GM21528 (cell line): ENCODE measurements at regions not wholly inside any gene's neighbourhood (a gene's known extent, or its start where the extent isn't known, plus 50 kb on each side); places are given as distances from the start of the nearest gene placed in this dataset.

Experiments
- ATAC-seq: cut with Tn5 transposase; IDR thresholded peaks from one replicate; pipeline ENCODE4 v1.9.1; 2021; ENCODE audit warnings: mild to moderate bottlenecking, moderate library complexity; ENCODE audit not compliant: unreplicated experiment, low FRiP score

- no peak for ATAC-seq
Observed at GRCh38 chr2:235383272-235383843, 110.5 kb upstream of the AGAP1 start.

GRCh38 chr2:235384624-235385023 lies 109.2 kb upstream of the AGAP1 start:
- ATAC-seq, result no peak

GRCh38 chr2:235389626-235390025 lies 104.2 kb upstream of the AGAP1 start:
- ATAC-seq, result no peak

- no peak for ATAC-seq
Observed at GRCh38 chr2:235390108-235390815, 103.6 kb upstream of the AGAP1 start.

- ATAC-seq, result no peak
Observed at GRCh38 chr2:235390816-235391194, 103.0 kb upstream of the AGAP1 start.

GRCh38 chr2:235391921-235392615 lies 101.8 kb upstream of the AGAP1 start:
- no peak for ATAC-seq

- ATAC-seq, result no peak
Observed at GRCh38 chr2:235394278-235394828, 99.5 kb upstream of the AGAP1 start.

- ATAC-seq, result no peak
Observed at GRCh38 chr2:235396071-235396846, 97.6 kb upstream of the AGAP1 start.

- no peak for ATAC-seq
Observed at GRCh38 chr2:235398321-235398720, 95.5 kb upstream of the AGAP1 start.

- ATAC-seq, result no peak
Observed at GRCh38 chr2:235399895-235400294, 93.9 kb upstream of the AGAP1 start.

GRCh38 chr2:235402422-235402821 lies 91.4 kb upstream of the AGAP1 start:
- ATAC-seq, result no peak

- no peak for ATAC-seq
Observed at GRCh38 chr2:235405612-235406361, 88.1 kb upstream of the AGAP1 start.

GRCh38 chr2:235406430-235406829 lies 87.4 kb upstream of the AGAP1 start:
- no peak for ATAC-seq

- no peak for ATAC-seq
Observed at GRCh38 chr2:235411905-235412485, 81.8 kb upstream of the AGAP1 start.

GRCh38 chr2:235413064-235413463 lies 80.8 kb upstream of the AGAP1 start:
- ATAC-seq, result no peak

- ATAC-seq, result no peak
Observed at GRCh38 chr2:235414422-235414821, 79.4 kb upstream of the AGAP1 start.

- no peak for ATAC-seq
Observed at GRCh38 chr2:235416858-235417499, 76.9 kb upstream of the AGAP1 start.

- no peak for ATAC-seq
Observed at GRCh38 chr2:235418918-235419317, 74.9 kb upstream of the AGAP1 start.

GRCh38 chr2:235419996-235420395 lies 73.8 kb upstream of the AGAP1 start:
- ATAC-seq, result no peak
